Forelimb muscle (tissue), 1 donor: ENCODE measurements at regions not wholly inside any gene's neighbourhood (a gene's known extent, or its start where the extent isn't known, plus 50 kb on each side); places are given as distances from the start of the nearest gene placed in this dataset.

ENCODE experiments used
- DNase-seq: peaks from one replicate; pipeline ENCODE4 v3.0.0-alpha.2; 2013; ENCODE audit warnings: low read depth

GRCh38 chr12:67370979-67371378, 101.8 kb downstream of the CAND1 start:
- DNase-seq = no peak

- DNase-seq = no peak
Observed at GRCh38 chr12:67377021-67377420, 107.9 kb downstream of the CAND1 start.

- DNase-seq = no peak
Observed at GRCh38 chr12:67377541-67377940, 108.4 kb downstream of the CAND1 start.

- DNase-seq = no peak
Observed at GRCh38 chr12:67382241-67382871, 113.2 kb downstream of the CAND1 start.

- DNase-seq = no peak
Observed at GRCh38 chr12:67386869-67387565, 117.9 kb downstream of the CAND1 start.

GRCh38 chr12:67388331-67389138, 119.4 kb downstream of the CAND1 start:
- no peak for DNase-seq

- no peak for DNase-seq
Observed at GRCh38 chr12:67390273-67390672, 121.1 kb downstream of the CAND1 start.

GRCh38 chr12:67391034-67391433, 121.9 kb downstream of the CAND1 start:
- DNase-seq = no peak

- no peak for DNase-seq
Observed at GRCh38 chr12:67391656-67392055, 122.5 kb downstream of the CAND1 start.

GRCh38 chr12:67394550-67394949, 125.4 kb downstream of the CAND1 start:
- peak; percentile 35 for DNase-seq

- no peak for DNase-seq
Observed at GRCh38 chr12:67400742-67401141, 131.6 kb downstream of the CAND1 start.

- DNase-seq = no peak
Observed at GRCh38 chr12:67410246-67410645, 141.1 kb downstream of the CAND1 start.

GRCh38 chr12:67410667-67411067, 141.5 kb downstream of the CAND1 start:
- DNase-seq = no peak

- no peak for DNase-seq
Observed at GRCh38 chr12:67411562-67411961, 142.4 kb downstream of the CAND1 start.

GRCh38 chr12:67413577-67413976, 144.4 kb downstream of the CAND1 start:
- DNase-seq = no peak

- DNase-seq = no peak
Observed at GRCh38 chr12:67414011-67414715, 145.0 kb downstream of the CAND1 start.

GRCh38 chr12:67415473-67415872, 146.3 kb downstream of the CAND1 start:
- DNase-seq = no peak

- no peak for DNase-seq
Observed at GRCh38 chr12:67419810-67420209, 150.7 kb downstream of the CAND1 start.

GRCh38 chr12:67420506-67420905, 151.3 kb downstream of the CAND1 start:
- DNase-seq = no peak

GRCh38 chr12:67422081-67422480, 152.9 kb downstream of the CAND1 start:
- DNase-seq = no peak

GRCh38 chr12:67424784-67425183, 155.6 kb downstream of the CAND1 start:
- no peak for DNase-seq

- DNase-seq = no peak
Observed at GRCh38 chr12:67425394-67425793, 156.2 kb downstream of the CAND1 start.
